Left lung (tissue), 4 donors: ENCODE measurements at regions not wholly inside any gene's neighbourhood (a gene's known extent, or its start where the extent isn't known, plus 50 kb on each side); places are given as distances from the start of the nearest gene placed in this dataset.

Source experiments
- ATAC-seq: fragments of 200-7000 bp; cut with Tn5 transposase; one replicate; pipeline ENCODE4 v1.9.1; 2020; ENCODE audit warnings: moderate library complexity
- DNase-seq, 4 donors: peaks; one replicate each; pipeline ENCODE4 v3.0.0-alpha.2; 2013 to 2020
- H3K27ac ChIP-seq, 2 donors: fragments of 200-600 bp; sonication (generic) in 1 of 2; one replicate each; pipeline versions ENCODE4 v1.5.0 to v1.8.0; 2020 to 2021
- H3K27me3 ChIP-seq, 2 donors: fragments of 200-600 bp; sonication (generic) in 1 of 2; one replicate each; pipeline versions ENCODE4 v1.5.0 to v1.8.0; 2020 to 2021
- H3K36me3 ChIP-seq, 2 donors: fragments of 200-600 bp; sonication (generic) in 1 of 2; one replicate each; pipeline versions ENCODE4 v1.5.0 to v1.8.0; 2020 to 2021
- H3K4me1 ChIP-seq, 2 donors: fragments of 200-600 bp; one replicate each; pipeline ENCODE4 v1.8.0; 2021
- H3K4me3 ChIP-seq, 2 donors: fragments of 200-600 bp; sonication (generic) in 1 of 2; one replicate each; pipeline versions ENCODE4 v1.5.0 to v1.8.0; 2020 to 2021; ENCODE audit warnings: mild to moderate bottlenecking in 1 of 2
- H3K9me3 ChIP-seq, 2 donors: fragments of 200-600 bp; sonication (generic) in 1 of 2; one replicate each; pipeline versions ENCODE4 v1.5.0 to v1.8.0; 2020 to 2021
- CTCF ChIP-seq, 2 donors: fragments of 200-600 bp; sonication (generic) in 1 of 2; IDR thresholded peaks; one replicate each; pipeline versions ENCODE4 v1.5.0 to v1.8.0; 2021; ENCODE audit warnings: antibody characterized with exemption in 2 of 2
- intact Hi-C, 2 donors: fragments of 100-400 bp; cut with DNase I; formaldehyde crosslinking; loops; one replicate each; pipeline versions ENCODE4 v1.11.2 to v1.14.2; 2022
- donor health status: DM: no; HTN: yes; CAD: no.
- donor health status: DM: no; HTN: no; CAD: no.

- DNase-seq (no peak), ATAC-seq (no peak)
- Histone ChIP-seq H3K9me3 (no peaks in the 10 kb centered on the region), H3K27me3 (no peaks in the 10 kb centered on the region), H3K4me1 (no peaks in the 10 kb centered on the region), H3K27ac (no peak overlapping the region), H3K4me3 (no peak overlapping the region), H3K36me3 (no peaks in the 10 kb centered on the region)
- intact Hi-C loops = no loop called here
- TF ChIP-seq CTCF (IDR thresholded peaks at IDR 0.05) = no peak
Measured at GRCh38 chr2:122216901-122217300, 461.4 kb downstream of the TSN start.

GRCh38 chr2:122218596-122218995, 463.1 kb downstream of the TSN start:
- no peak overlapping the region for H3K27ac ChIP-seq
- no peaks in the 10 kb centered on the region for H3K36me3 ChIP-seq
- no peak overlapping the region for H3K4me3 ChIP-seq
- no peak for ATAC-seq
- no peak for TF ChIP-seq CTCF (IDR thresholded peaks at IDR 0.05)
- H3K4me1 ChIP-seq = no peaks in the 10 kb centered on the region
- H3K9me3 ChIP-seq = no peaks in the 10 kb centered on the region
- no peak for DNase-seq
- intact Hi-C loops = no loop called here
- H3K27me3 ChIP-seq = no peaks in the 10 kb centered on the region

GRCh38 chr2:122219504-122219903, 464.1 kb downstream of the TSN start:
- Histone ChIP-seq H3K36me3 (no peaks in the 10 kb centered on the region), H3K27me3 (no peaks in the 10 kb centered on the region), H3K4me1 (no peaks in the 10 kb centered on the region), H3K4me3 (no peak overlapping the region), H3K9me3 (no peaks in the 10 kb centered on the region), H3K27ac (no peak overlapping the region)
- intact Hi-C loops = no loop called here
- no peak for TF ChIP-seq CTCF (IDR thresholded peaks at IDR 0.05)
- no peak for DNase-seq
- ATAC-seq = no peak

DNA sequence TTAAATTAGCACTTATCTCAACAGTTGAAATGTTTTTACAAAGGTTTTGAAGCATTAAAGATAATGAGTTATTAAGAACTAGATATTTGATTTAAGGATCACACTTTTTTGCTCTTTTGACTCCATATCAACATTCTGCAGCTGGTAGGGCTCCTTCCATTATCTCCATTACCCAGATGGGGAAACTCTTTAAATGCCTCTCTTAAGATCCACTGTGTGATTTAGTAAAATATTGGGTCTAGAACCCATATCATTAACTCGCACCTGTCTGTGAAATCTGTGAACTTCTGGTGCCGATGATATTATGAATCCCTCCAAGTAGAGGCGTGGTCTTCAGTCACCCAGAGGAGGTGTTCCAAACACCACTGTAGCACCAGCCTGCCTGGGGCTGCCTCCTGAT, 466.2 kb downstream of the TSN start:
- Histone ChIP-seq H3K4me1 (no peaks in the 10 kb centered on the region), H3K36me3 (no peaks in the 10 kb centered on the region), H3K4me3 (no peak overlapping the region), H3K9me3 (no peaks in the 10 kb centered on the region), H3K27ac (no peak overlapping the region), H3K27me3 (no peaks in the 10 kb centered on the region)
- ATAC-seq (no peak), DNase-seq (no peak)
- TF ChIP-seq CTCF (IDR thresholded peaks at IDR 0.05) = no peak
- intact Hi-C loops = no loop called here

GRCh38 chr2:122231296-122231695, 475.8 kb downstream of the TSN start:
- Histone ChIP-seq H3K4me1 (no peaks in the 10 kb centered on the region), H3K9me3 (no peaks in the 10 kb centered on the region), H3K27ac (no peak overlapping the region), H3K36me3 (no peaks in the 10 kb centered on the region), H3K4me3 (no peak overlapping the region), H3K27me3 (no peaks in the 10 kb centered on the region)
- intact Hi-C loops = no loop called here
- ATAC-seq (no peak), DNase-seq (no peak)
- TF ChIP-seq CTCF (IDR thresholded peaks at IDR 0.05) = no peak
